ENCODE measurements at regions not wholly inside any gene's neighbourhood (a gene's known extent, or its start where the extent isn't known, plus 50 kb on each side); places are given as distances from the start of the nearest gene placed in this dataset.

DNA sequence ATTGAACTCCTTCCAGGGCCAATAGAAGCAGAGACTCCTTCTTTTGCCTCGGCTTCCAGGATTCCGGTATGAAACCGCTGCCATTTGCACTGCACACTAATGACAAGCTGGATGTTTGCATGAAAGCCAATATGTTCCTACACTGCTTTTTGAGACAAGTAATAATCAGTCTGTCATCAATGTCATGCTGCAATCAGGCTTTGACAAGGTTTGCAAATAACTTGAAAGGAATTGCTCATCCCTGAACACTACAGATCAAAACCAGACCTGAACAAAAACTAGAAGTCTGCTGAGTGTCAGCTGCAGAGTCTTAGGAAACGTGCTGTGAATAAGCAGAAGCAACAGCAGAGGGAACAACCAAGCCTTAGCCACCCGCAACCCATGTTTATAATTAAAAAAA is 720.7 kb upstream of the CXADR start:
- DNase-seq, result no peak

DNA sequence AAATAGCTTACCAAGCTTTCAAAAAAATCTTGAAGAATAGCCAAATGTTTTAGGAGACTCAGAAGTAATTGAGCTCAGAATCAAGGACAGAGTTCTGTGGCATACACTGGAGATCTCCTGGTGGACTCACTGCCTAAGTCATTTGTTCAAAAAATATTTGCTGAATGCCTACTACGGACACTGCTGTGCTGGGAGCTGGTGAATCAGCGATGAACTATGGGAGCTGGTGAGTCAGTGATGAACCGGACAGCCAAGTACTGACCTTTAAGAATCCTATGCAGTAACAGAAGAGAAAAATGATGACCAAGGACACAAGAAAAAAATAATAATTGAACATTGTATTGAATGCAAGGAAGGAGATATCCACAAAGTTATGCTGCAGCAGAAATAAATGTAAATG is 717.9 kb upstream of the CXADR start:
- no peak for DNase-seq

DNA sequence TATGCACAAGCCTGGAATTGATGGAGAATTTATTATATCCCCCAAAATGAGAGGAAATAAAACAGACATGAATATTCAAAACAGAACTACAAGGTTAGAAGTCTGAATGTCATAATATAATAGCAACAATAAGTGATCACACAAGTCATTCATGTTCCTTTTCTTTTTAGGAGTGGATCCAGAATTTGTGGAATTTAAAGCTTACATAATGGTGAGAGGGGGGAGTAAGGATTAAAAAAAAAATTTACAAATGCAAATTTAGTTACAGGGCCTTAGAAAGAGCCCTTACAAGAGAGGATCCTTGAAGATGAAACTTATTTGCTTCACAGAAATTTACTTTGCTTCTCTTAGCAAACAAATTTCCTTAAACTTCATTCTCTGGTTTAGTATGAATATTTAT is 716.1 kb upstream of the CXADR start:
- DNase-seq, result no peak

DNA sequence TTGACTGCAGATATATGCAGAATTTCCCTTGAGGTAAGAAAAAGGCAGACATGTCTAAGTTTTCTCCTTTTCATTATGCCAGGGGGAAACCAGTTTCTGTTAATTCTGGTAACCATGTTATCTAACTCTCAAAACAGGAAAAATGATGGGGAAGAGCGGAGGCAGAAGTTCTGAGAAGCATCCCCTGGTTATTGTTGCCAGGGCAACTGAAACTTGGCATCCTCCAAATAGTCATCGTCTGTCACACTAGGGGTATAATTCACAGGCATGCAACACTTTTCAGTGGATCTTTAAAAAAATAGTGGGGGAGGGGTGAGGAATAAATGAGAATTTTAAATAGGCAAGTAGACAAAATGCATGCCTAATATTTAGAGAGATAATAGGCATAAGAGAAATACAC is 715.3 kb upstream of the CXADR start:
- DNase-seq, result no peak

DNA sequence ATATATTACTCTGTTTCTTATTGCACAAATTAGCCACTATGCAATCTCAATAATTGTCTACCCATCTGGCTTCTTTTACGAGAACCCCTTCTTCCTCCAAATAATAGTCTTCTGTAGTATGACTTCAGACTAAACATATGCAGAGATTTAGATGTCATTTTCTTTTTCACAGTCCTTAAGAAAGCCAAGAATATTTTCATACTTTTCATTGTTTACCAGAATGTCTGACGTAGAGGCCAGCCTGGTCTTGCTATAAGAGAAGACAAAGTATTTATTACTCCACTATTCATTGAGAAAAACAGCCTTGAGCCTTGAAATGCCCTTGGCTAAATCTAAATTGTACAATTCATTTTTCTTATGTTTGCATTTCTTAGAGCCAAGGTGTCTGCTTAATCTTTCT is 714.9 kb upstream of the CXADR start:
- DNase-seq, result no peak

DNA sequence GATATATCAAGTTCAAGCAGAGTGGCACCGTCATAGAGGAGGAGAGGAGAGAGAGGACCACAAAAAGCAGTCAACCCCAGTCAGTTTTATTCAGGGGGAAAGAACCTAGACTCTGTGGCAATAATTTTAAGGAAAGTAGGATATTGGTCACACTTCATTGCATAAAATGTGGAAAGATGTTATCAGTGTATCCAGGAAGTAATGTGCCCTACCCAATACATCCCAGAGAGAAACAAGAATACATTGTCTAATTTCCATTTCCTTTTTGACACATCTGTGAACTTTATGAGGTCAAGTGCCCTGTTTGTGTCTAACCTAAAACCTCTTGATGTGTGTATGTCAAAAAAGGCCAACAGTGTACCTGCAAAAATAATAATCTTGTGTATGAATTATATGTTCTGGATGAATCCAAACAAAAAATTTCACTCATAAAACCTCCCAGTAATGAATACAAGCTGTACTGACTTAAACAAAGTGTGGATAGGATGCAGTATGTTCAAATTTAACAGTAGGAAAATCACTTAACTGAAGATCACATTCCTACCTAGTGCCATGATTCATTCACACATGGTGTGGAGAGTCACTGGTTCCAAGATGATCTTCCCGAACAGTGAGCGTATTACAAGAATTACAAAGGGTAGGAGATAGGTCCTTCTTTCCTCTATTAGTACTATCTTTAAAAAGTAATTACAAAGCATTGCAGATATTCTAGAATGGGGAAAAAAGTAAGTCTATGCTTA is 712.1 kb upstream of the CXADR start:
- no peak for DNase-seq

DNA sequence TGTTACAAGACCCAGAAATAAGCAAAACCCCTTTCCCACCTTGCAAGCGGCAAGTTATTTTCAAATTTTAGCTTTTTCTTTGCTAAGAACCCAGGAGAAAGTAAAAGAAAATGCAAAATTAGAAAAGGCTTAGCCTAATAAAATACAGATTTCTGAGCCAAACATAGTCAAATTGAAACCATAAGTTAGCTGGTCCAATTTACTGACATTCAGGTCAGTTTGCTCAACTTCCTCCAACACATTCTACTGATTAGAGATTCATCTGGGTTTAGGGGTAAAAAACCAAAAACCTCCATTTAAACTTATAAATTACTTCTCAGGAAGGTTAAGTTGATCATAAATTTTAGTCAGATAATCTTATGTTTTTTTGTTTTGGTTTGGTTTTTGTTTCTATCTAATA is 701.8 kb upstream of the CXADR start:
- DNase-seq, result no peak

DNA sequence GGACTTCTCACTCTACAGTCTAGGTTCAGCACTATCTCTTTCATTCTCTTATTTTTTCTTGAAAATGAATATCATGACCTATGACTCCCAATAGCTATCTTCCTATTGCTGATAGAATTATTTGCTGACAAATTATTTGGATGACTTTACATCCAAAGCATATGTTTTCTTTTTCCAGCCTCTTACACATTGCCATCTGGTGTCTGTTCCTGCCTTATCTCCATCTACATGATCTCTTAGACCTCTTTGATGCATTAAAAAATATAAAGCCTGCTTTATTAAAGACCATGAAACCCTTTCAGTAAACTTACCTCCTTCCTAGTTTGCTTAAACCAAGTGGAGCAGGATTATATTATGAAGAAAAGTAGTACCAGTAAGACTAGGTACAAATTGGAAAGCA is 700.9 kb upstream of the CXADR start:
- no peak for DNase-seq

DNA sequence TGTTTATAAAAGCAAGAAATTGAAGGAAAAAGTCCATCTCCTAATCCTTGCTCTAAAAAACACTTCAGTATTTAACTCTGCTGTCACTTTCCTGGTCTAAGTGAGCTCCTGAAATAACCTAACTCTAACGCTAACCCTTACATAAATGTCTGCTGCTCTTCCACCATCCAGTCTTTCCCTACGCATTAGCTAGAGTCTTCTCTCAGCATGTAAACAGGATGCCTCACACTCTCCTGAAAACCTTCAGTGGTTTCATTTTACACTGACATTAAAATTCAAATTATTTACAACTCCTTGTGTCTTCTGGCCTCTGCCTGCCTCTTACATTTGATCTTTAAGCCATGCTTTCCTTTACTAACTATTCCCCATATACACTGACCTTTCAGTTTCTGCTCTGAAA is 697.6 kb upstream of the CXADR start:
- DNase-seq, result no peak

DNA sequence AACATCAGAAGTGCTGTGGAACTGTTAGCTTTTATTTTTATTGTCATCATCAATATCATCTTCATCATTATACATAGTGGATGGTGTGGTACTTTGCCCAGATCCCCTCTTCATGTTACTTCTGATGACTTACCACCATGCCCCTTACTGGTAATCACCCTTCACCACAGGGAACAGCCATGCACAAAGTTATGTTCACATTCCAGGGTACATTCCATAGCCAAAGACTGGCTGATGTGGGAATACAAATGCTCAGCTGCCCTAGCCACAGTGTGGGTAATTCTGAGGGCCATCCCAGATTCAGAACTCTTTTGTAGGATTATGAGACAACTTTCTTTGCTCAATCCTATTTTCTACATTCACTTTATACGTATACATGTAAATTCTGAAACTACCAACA is 691.3 kb upstream of the CXADR start:
- DNase-seq, result no peak

DNA sequence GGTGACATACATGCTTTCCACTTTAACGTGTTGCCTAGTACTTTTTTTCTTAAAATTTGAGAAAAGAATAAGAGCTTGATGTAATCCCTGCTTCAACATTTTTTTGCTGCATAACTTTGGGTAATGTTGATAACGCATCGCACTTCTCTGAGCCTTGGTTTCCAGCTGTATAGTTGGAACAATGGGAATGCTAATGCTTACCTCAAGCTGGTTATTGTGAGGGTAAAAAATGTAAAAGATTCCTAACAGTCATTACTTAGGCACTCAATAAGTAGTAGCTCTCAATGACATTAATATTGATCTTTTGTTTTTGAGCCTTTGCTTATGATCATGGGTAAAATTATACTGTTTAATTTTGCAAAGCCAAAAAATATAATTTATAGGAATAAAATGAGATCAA is 683.3 kb upstream of the CXADR start:
- DNase-seq, result no peak

DNA sequence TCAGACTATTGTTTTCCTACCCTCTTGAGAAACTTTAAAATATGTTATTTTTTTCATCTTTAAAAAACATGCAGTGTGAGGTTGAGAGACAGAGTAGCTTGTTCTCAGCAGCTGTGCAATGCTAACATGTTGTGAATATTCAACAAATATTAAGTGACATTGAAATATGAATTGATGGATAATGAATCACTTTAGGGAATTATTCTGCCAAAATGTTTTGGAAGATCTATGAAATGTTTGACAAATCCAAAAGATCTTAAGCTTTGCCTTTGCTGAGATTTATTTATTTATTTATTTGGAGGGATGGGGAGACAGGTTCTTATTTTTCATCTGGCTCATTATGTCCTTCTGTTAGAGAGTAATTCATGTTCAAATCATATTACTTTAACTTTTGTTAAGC is 680.1 kb upstream of the CXADR start:
- no peak for DNase-seq

DNA sequence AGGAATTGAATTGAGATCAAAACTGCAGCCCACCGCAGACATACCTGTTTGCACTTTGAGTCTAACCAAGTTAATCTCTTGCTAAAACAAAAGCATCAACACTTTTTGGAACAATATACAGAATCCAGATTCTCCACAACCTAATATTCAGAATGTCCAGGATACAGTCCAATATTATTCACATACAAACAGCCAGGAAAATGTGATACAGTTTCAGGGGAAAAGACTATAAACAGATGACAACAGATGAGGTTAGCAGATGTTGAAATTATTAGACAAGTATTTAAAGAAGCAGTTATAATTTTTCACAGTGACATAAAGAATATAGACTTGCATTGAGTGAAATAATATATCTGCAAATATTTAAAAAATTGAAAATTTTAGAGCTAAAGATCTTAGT is 678.1 kb upstream of the CXADR start:
- no peak for DNase-seq

DNA sequence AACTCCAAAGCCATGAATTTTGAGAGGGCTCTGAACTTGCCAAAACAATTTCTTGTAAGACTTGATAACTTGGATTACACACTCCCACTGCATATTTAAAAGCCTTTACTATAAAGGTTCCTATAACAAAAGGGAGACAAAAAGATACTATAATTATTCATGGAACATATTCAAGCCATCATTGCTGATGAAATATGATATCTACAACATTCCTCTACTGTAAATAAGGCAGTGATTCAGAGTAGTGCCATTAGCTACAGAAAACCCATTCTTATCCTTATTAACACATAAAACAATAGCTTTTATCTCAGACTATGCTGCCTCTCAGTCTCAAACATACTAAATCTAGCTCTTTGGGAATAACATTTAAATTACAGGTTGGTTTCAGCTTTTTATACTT is 675.5 kb upstream of the CXADR start:
- no peak for DNase-seq

DNA sequence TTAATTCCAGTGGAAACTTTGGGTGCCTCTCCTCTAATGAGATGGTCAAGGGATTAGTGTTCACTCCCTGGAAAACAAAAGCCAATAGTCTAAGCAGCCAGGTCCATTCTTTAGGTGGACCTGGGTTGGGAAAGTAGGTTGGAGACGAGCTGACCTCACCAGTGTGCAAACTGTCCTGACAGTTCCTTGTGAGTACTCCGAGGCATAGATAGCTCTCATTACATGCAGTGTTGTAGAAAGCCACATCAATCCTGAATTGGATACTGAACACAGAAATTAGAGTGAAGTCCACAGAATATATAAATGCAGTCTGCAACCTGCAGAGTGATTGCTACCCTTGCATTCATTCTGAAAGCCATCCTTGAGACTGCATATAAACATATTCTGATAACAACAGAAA is 675.1 kb upstream of the CXADR start:
- DNase-seq, result no peak

DNA sequence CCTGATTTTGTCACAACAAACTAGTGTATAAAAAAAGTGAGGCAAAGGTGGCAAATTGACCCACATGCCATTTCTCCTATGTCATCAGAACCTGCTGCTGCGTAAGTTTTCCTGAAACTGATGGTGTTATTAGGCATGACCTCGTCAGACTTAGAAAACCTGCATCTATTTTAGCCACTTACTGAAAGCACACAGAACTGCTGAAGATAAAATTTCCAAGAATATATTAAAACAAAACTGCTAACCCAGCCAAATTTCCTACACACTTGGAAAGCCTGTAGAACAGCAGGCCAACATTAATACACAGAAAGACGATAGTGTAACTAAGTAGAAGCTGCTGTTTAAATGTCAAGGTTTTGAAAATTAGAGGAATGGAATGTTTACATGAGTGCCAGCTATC is 674.5 kb upstream of the CXADR start:
- DNase-seq, result no peak

DNA sequence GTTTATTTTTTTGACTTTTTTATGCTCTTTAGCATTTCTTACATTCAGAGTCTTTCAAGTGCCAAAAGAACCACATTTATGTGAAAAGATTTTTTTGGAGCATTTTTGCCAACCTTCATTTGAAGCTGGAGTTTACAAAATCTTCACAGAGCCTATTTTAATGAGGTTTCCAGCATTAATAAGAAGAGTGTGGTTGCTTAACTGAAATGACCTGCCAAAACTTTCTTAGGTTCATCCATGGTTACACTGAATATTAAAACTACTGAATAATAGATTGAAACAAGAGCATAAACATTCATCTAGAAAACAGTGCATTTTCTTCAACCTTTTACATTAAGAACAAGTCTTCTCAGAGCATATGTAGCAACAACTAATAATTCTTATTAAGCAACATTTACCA is 672.3 kb upstream of the CXADR start:
- no peak for DNase-seq

DNA sequence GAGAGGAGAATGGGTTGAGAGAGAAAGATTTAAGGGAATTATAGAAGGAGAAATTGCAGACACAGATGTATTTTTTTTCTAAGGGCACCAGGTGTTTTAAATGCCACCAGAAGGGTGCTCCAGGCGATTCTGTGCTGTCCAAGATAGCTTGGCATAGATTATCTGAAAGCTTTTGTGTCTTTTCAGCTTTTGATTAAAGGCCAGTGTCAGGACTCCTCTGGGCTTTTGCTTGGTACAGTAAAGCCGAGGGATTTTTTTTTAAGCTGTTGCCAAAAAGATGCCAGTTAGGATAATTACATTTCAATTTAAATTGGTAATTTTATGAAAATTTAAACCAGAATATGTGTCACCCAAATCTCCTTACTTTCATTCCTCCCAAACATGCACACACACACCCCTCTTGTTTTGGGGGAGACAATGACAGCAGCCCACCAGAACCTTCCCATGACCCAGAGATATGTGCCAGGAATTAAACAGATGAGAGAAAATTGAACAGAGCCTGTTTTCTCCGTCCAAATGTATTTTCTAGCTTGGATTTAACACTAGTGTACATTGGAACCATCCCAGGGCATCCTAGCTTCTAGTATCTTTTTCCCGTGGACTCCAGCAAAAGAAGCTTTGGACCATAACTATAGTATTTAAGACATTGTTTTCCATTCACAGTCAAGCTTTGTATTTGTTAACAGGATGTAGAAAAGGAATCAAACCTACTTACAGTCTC is 670.7 kb upstream of the CXADR start:
- DNase-seq, result no peak

DNA sequence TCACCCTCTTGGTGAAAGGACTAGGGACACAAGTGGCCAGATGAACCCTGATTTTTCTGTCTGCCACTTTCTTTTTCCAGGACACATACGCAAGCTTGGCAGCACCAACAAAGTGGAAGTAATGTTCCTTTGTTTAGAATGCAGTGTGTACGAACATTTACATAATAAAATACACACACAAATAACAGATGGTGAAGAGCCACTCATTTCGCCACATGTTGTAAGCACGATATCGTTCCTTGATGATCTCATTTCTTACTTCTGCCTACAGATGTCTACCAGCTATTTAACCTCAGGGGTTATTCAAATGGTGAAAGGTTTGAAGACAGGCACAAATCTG is 670.2 kb upstream of the CXADR start:
- no peak for DNase-seq

DNA sequence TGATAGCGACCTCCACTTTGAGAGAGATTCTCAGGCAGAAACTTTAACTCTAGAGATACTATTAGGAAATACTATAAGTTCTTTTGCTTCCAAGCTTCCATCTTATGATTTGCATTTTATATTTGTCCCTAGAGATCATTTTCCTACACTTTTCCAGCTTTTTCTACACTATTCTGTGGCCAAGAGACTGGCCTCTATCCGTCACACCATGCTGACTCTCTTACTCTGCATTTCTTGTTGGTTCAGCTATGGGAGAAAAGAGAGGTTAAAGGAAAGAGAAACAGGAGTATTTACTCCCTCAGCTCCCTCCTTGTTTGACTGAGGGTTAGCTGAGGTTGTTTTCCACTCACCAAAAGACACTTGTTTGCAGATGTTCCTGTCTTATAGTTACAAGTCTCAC is 665.6 kb upstream of the CXADR start:
- DNase-seq, result no peak

DNA sequence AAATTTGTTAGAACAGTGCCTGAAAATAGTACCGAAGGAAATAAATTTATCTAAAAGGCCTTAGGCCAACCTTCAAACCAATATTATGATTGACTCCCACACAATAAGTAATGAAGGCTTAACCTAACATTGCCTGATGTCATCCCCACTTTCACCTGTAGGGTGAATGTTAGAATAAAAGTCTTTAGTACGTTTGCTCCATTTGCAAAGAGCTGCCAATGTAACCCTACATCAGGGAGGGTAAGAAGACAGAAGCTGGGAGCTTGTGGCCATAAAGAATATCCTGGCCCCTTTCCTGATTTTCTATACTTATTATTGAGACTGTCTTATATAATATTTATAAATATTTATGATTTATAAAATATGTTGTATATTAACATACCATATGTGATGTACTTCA is 661.8 kb upstream of the CXADR start:
- no peak for DNase-seq

DNA sequence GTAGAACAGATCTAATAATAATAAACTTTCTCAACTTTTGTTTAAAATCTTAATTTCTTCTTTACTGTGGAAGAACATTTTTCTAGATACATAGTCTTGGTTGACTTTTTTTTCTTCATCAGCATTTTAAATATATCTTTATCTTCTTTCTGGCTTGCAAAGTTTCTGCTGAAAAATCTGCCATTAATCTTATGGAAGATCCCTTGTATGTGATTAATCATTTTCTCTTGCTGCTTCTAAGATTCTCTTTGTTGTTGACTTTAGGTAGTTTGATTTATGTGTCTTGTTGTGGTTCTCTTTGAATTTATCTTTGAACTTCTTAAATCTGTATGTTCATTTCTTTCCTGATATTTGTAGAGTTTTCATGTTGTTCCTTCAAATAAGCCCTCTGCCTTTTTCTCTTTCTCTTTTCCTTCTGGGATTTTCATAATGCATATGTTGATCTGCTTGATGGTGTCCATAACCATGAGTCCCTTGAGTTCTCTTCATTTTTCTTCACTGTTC is 657.6 kb upstream of the CXADR start:
- DNase-seq, result no peak

DNA sequence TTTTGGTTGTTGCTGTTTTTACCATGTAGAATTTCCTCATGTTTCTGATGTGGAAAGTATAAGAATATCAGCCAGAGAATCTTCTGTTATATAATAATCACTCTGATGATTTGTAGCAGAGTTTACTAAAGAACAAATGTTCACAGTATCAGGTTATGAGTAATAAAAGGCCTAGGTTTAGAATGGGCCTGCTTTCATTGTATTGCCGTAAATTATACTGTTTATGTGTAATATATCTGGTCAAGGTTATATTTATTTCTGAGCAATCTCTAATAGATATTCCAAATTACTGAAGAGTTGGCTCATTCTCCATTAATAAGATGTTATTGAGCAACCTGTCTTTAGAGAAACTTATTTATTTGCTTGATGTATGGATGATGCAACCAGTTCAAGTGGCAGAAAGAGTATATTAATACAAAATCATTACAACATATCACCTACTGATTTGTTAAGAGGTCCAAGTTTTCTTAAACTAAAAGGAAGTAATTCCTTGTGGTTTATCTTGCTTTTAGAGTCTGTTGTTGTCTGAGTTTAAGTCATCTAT is 649.4 kb upstream of the CXADR start:
- DNase-seq, result no peak

DNA sequence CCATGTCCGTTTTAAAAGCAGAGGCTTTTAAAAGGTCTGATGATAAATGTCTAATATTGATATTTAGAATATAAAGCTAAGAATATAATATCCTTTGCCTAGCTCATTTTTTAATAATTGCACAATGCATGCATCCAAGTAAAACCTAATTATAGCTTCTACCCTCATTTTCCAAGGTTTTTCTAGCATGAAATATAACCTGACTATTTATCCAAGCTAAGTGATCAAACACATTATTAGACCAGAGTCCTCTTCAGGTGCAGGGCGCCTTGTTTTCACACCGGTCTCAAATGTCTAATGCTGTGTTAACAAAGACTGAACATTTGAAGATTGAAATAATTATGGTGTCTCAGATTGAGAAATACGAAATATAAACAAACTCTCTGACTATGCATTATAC is 648.9 kb upstream of the CXADR start:
- DNase-seq, result no peak

DNA sequence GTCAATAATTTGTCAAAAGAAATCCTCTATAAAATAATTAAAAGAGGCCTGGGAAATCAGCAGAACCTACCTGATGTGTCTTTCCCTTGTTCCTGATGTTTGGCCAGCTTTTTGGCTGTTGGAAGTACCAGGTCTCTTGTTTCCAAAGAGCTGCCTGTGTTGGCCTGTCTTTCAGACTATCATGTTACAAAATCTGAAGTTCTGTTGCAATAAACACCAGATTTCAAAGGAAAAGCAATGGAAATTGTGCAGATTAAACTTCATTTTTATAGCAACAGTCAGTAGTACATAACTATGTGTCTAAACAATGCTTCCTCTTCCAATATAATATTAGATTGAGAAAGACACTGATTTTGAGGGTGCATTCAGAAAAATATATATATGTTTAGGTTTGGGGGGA is 647.2 kb upstream of the CXADR start:
- no peak for DNase-seq

Data from activated T-cell treated with anti-CD3 and anti-CD28 coated beads, Interleukin-2, amount 50 U/mL, for 48 hours (primary cell).